ENCODE measurements at regions not wholly inside any gene's neighbourhood (a gene's known extent, or its start where the extent isn't known, plus 50 kb on each side); places are given as distances from the start of the nearest gene placed in this dataset.

DNA sequence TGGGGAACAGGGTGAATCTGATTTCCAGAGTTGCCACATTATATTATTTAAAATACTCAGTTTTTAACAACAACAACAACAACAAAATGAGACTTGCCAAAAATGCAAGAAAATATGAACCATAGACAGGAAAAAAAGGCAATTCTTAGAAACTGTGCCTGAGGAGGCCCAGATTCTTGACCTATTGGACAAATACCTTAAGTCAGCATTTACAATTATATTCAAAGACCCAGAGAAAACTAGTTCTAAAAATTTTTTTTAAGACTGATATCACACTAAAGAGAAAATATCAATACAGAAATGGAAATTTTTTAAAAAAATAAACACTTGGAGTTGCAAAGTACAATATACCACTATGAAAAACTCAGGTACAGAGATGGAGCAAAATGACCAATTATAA lies 152.8 kb upstream of the LYPLAL1 start:
- no peaks in the 10 kb centered on the region for H3K36me3 ChIP-seq
- no peak for FAIRE-seq
- DNase-seq, result no peak
- intact Hi-C loops (cut with DNase I), result no loop called here
- no peak overlapping the region for H3K4me3 ChIP-seq
- H3K27ac ChIP-seq, result no peak overlapping the region
- H3K4me1 ChIP-seq, result no peaks in the 10 kb centered on the region
- H3K9me3 ChIP-seq, result no peaks in the 10 kb centered on the region
- H3K27me3 ChIP-seq, result no peaks in the 10 kb centered on the region
- no peak for ATAC-seq
- TF ChIP-seq, protein P1, sequence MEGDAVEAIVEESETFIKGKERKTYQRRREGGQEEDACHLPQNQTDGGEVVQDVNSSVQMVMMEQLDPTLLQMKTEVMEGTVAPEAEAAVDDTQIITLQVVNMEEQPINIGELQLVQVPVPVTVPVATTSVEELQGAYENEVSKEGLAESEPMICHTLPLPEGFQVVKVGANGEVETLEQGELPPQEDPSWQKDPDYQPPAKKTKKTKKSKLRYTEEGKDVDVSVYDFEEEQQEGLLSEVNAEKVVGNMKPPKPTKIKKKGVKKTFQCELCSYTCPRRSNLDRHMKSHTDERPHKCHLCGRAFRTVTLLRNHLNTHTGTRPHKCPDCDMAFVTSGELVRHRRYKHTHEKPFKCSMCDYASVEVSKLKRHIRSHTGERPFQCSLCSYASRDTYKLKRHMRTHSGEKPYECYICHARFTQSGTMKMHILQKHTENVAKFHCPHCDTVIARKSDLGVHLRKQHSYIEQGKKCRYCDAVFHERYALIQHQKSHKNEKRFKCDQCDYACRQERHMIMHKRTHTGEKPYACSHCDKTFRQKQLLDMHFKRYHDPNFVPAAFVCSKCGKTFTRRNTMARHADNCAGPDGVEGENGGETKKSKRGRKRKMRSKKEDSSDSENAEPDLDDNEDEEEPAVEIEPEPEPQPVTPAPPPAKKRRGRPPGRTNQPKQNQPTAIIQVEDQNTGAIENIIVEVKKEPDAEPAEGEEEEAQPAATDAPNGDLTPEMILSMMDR (IDR thresholded peaks at IDR 0.05), result no peak

DNA sequence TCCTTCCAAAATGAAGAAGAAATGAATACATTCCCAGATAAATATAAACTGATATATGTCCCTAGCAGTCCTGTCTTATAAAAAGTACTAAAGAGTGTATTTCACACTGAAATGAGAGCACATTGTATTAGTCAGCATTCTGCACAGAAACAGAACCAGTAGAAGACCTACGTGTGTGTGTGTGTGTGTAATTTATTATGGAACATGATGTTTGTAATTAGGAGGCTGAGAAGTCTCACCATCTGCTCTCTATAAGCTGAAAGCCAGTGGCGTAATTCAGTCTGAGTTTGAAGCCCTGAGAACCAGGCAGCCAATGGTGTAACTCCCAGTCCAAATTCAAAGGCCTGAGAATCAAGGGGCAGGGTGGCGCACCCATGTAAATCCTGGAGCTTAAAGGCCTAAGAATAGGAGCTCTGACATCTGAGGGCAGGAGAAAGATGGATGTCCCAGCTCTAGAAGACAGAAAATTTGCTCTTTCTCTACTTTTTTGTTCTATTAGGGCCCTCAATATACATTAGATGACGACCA lies 146.5 kb upstream of the LYPLAL1 start:
- intact Hi-C loops (cut with DNase I), result no loop called here
- FAIRE-seq (no peak), ATAC-seq (no peak), DNase-seq (no peak)
- no peaks in the 10 kb centered on the region for H3K4me1 ChIP-seq
- TF ChIP-seq, protein P1 (IDR thresholded peaks at IDR 0.05), result no peak
- no peak overlapping the region for H3K4me3 ChIP-seq
- no peak overlapping the region for H3K27ac ChIP-seq
- 83 to 84% methylated on average over 4 of the region's 4 CpGs for WGBS, 2 donors
- H3K27me3 ChIP-seq, result no peaks in the 10 kb centered on the region
- no peaks in the 10 kb centered on the region for H3K36me3 ChIP-seq
- no peaks in the 10 kb centered on the region for H3K9me3 ChIP-seq

DNA sequence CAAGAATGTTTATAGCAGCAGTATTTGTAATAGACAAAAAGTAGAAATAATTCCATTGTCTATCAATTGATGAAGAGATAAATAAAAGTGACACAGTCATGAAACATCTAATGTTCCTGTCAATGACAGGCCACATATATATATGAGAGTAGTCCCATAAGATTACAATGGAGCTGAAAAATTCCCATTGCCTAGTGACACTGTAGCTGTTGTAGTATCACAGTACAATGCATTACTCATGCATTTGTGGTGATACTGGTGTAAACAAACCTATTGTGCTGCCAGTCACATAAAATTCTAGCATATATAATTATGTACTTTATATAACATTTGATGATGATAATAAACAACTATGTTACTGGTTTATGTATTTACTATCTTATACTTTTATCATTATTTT lies 141.9 kb upstream of the LYPLAL1 start:
- ATAC-seq, result no peak
- TF ChIP-seq, protein P1 (IDR thresholded peaks at IDR 0.05), result no peak
- Histone ChIP-seq H3K36me3 (no peaks in the 10 kb centered on the region), H3K4me1 (no peaks in the 10 kb centered on the region), H3K9me3 (no peaks in the 10 kb centered on the region), H3K4me3 (no peak overlapping the region), H3K27ac (no peak overlapping the region), H3K27me3 (no peaks in the 10 kb centered on the region)
- intact Hi-C loops (cut with DNase I), result no loop called here
- no peak for FAIRE-seq
- DNase-seq, result no peak

DNA sequence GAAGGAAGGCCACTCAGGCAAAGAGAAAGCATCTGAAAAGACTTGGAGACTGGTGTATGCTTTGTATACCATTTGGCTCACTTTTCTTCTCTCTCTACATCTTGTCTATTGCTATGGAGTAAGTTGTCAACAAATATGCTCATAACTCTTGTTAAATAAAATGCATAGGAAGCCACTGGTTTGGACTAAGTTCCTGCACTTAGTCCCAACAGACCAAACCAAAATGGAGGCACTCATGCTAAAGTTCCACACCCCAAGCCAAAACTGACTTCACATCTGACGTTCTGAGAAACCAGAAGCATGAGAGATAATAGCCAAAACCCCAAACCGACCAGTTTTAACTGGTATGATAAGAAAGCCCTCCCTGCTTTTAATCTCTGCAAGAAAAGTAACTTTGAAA lies 135.3 kb upstream of the LYPLAL1 start:
- no peak for ATAC-seq

DNA sequence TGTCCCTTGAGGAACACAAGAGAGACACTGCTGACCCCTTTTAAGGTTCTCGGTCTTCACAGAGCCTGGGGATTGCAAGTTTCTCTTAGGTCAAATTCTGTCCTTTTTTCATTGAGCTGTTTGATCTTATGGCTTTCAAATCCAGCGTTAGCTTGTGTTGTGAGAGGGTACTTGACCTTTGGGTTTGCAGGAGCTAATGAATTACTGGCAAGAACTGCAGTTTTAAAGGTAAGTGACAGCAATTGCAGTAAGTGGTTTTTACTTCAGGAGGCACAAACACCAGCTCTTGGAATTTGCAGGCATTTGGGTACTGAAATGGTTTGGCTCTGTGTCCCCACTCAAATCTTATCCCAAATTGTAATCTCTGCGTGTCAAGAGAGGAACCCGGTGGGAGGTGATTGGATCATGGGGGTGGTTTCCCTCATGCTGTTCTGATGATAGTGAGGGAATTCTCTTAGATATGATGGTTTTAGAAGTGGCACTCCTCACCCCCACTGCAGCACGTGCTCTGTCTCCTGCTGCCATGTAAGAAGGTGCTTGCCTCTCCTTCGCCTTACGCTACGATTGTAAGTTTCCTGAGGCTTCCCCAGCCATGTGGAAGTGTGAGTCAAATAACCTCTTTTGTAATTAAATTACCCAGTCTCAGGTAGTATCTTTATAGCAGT lies 134.5 kb upstream of the LYPLAL1 start:
- WGBS, 2 donors, result 82 to 84% methylated on average over 8 of the region's 8 CpGs
- Histone ChIP-seq H3K9me3 (no peaks in the 10 kb centered on the region), H3K27ac (no peak overlapping the region), H3K4me1 (no peaks in the 10 kb centered on the region), H3K27me3 (no peaks in the 10 kb centered on the region), H3K4me3 (no peak overlapping the region), H3K36me3 (no peaks in the 10 kb centered on the region)
- TF ChIP-seq, protein P1 (IDR thresholded peaks at IDR 0.05), result no peak
- intact Hi-C loops (cut with DNase I), result no loop called here
- no peak for DNase-seq
- FAIRE-seq, result no peak
- ATAC-seq, result no peak

More for the DNA sequence above, 135.3 kb upstream of the LYPLAL1 start:
- TF ChIP-seq, protein P1 (IDR thresholded peaks at IDR 0.05), result no peak
- FAIRE-seq, result no peak
- Histone ChIP-seq H3K9me3 (no peaks in the 10 kb centered on the region), H3K27me3 (no peaks in the 10 kb centered on the region), H3K4me3 (no peak overlapping the region), H3K27ac (no peak overlapping the region), H3K4me1 (no peaks in the 10 kb centered on the region), H3K36me3 (no peaks in the 10 kb centered on the region)
- DNase-seq, result no peak
- WGBS, 2 donors, result 57 to 73% methylated on average over 2 of the region's 2 CpGs
- intact Hi-C loops (cut with DNase I), result no loop called here

Data from pancreas (tissue), 10 donors.